22Rv1 (cell line): ENCODE measurements at regions not wholly inside any gene's neighbourhood (a gene's known extent, or its start where the extent isn't known, plus 50 kb on each side); places are given as distances from the start of the nearest gene placed in this dataset.

Experiments
- H3K27ac ChIP-seq: fragments of 450-650 bp; 2 replicates; pipeline ENCODE4 v1.5.1; 2017
- ZFX ChIP-seq: fragments of 450-650 bp; IDR thresholded peaks from 2 replicates; pipeline ENCODE4 v1.6.1; 2017; ENCODE audit warnings: antibody characterized with exemption, borderline replicate concordance
- TF ChIP-seq, protein P1 (sequence below): fragments of 450-650 bp; IDR thresholded peaks from 2 replicates; pipeline ENCODE4 v1.5.1; 2017; ENCODE audit warnings: mild to moderate bottlenecking

GRCh38 chr15:26134152-26134551 lies 271.0 kb upstream of the ATP10A start:
- no peak overlapping the region for H3K27ac ChIP-seq
- TF ChIP-seq ZFX, result no peak
- TF ChIP-seq, protein P1, sequence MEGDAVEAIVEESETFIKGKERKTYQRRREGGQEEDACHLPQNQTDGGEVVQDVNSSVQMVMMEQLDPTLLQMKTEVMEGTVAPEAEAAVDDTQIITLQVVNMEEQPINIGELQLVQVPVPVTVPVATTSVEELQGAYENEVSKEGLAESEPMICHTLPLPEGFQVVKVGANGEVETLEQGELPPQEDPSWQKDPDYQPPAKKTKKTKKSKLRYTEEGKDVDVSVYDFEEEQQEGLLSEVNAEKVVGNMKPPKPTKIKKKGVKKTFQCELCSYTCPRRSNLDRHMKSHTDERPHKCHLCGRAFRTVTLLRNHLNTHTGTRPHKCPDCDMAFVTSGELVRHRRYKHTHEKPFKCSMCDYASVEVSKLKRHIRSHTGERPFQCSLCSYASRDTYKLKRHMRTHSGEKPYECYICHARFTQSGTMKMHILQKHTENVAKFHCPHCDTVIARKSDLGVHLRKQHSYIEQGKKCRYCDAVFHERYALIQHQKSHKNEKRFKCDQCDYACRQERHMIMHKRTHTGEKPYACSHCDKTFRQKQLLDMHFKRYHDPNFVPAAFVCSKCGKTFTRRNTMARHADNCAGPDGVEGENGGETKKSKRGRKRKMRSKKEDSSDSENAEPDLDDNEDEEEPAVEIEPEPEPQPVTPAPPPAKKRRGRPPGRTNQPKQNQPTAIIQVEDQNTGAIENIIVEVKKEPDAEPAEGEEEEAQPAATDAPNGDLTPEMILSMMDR, result no peak

DNA sequence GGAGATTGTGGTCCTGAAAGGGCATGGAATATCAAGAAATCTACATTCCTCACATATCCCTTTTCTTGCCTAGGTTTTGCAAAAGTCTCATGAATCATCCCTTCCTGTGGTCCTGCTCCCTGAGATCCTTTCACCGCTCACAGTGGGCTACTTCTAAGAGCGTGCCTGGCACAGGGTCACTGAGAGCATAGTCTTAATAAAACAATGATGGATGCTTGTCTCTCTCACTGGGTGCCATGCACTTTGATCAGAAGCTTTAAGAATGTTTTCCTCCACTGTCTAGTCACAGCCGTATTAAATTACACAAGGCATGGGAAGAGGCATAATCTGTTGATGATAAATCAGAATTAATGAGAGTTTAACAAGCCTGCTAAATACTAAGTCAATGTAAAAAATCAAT lies 269.7 kb upstream of the ATP10A start:
- TF ChIP-seq ZFX, result no peak
- TF ChIP-seq, protein P1, result no peak

GRCh38 chr15:26129852-26130251 lies 266.7 kb upstream of the ATP10A start:
- no peak for TF ChIP-seq ZFX
- TF ChIP-seq, protein P1, result no peak
- H3K27ac ChIP-seq, result no peak overlapping the region

More for the DNA sequence above, 269.7 kb upstream of the ATP10A start:
- H3K27ac ChIP-seq, result no peak overlapping the region

- H3K27ac ChIP-seq, result no peak overlapping the region
- no peak for TF ChIP-seq ZFX
- TF ChIP-seq, protein P1, result no peak
These were observed 265.5 kb upstream of the ATP10A start for GRCh38 chr15:26128611-26129140.

GRCh38 chr15:26126819-26127387 lies 263.8 kb upstream of the ATP10A start:
- H3K27ac ChIP-seq, result no peak overlapping the region
- TF ChIP-seq ZFX, result no peak
- TF ChIP-seq, protein P1, result no peak

DNA sequence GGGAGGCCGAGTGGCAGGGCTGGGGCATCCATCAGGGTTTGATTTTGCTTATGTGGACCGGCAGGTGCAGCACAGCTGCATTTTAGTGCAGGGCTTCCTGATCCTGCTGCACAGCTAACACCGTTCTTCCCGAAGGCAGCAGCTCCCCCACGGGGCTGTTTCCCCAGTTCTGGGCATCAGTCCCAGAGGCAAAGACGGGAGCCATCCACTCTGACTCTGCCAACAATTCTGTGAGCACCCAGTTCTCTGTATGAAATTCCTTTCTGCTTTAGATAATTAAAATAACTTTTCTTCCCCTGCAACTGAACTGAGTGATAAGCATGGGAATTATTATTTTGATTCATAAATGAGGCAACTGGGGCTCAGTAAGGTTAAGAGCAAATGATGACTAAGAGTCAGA lies 262.9 kb upstream of the ATP10A start:
- TF ChIP-seq, protein P1, result no peak
- no peak for TF ChIP-seq ZFX
- no peak overlapping the region for H3K27ac ChIP-seq

DNA sequence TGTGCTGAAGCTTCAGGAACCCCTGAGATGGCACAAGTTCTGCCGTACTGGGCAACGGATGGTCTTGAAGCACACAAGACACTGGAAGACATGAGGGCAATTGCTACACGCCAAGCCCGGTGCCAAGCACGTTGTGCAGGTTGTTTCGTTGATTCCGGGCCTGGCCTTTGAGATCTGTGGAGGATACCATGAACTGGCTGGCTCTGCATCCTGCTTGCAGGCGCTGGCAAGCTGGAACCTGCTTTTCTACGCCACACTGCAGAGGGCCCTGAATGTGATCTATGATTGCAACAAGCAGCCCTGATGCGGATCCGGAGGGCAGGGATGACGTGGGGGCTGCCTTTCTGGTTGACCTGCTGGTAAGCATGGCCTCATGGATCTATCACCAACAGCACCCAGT lies 262.5 kb upstream of the ATP10A start:
- TF ChIP-seq, protein P1, result no peak
- TF ChIP-seq ZFX, result no peak
- no peak overlapping the region for H3K27ac ChIP-seq
